ENCODE measurements at regions not wholly inside any gene's neighbourhood (a gene's known extent, or its start where the extent isn't known, plus 50 kb on each side); places are given as distances from the start of the nearest gene placed in this dataset.
"Not testable (repeated sequence)": the region's sequence is repeated elsewhere in the genome, so short reads cannot be mapped to it uniquely, and the experiment has no call there.

DNA sequence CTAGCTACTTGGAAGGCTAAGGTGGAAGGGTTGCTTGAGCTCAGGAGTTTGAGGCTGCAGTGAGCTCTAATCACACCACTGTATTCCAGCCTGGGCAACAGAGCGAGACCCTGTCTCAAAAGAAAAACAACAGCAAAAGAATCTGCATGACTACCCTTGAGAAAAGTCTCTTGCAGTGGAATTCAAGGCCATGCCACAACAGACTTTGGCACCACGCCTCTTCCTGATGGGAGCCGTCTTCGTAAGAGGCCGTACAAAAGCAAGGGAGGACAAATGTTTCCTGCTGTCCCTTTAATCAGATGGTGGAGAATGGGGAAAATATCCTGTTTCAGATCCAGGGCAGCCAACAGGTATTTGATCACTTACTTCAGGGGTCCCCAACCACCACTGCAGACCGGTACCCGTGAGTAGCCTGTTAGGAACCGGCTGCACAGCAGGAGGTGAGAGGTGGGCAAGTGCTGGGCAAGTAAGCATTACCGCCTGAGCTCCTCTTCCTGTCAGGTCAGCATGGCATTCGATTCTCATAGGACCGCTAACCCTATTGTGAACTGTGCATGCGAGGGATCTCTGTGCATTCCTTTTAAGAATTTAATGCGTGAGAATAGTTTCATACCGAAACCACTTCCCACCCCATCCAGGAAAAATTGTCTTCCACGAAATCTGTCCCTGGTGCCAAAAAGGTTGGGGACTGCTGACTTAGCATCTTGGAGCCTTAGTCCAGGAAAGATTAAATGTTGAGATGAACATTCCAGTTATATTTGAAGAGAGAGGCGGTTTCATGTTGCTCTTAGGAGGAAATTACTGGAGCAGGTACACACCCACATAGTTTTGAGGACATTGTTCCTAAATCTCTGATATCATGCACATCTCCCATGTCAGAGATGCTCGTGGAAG lies 94.4 kb upstream of the XPO1 start:
- Mint-ChIP-seq H3K27ac (no peak overlapping the region), H3K9me3 (no peaks in the 10 kb centered on the region), H3K36me3 (ENCODE audit: low read depth) (no peaks in the 10 kb centered on the region), H3K27me3 (ENCODE audit: insufficient read depth) (peaks cover 3% of the 10 kb centered on the region), H3K4me1 (ENCODE audit: low read depth) (no peaks in the 10 kb centered on the region), H3K4me3 (no peak overlapping the region)
- intact Hi-C loops (cut with micrococcal nuclease), result no loop called here
- no peak for DNase-seq (ENCODE audit: low spot score)

DNA sequence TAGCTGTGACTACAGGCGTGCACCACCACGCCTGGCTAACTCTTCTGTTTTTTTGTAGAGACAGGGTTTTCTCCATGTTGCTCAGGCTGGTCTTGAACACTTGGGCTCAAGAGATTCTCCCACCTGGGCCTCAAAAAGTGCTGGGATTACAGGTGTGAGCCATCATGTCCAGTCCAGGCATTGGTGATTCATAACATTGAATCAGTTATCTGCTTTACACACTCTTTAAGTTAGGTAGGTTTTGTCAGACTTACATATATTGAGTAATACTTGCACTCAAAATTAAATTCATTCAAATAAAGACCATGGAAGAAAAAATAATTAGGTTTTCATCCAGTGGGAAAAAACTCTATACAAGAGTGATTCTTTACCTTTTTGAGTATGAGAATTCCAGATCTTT lies 93.2 kb upstream of the XPO1 start:
- Mint-ChIP-seq H3K27me3 (ENCODE audit: insufficient read depth) (peaks cover 5% of the 10 kb centered on the region), H3K9me3 (no peaks in the 10 kb centered on the region)

DNA sequence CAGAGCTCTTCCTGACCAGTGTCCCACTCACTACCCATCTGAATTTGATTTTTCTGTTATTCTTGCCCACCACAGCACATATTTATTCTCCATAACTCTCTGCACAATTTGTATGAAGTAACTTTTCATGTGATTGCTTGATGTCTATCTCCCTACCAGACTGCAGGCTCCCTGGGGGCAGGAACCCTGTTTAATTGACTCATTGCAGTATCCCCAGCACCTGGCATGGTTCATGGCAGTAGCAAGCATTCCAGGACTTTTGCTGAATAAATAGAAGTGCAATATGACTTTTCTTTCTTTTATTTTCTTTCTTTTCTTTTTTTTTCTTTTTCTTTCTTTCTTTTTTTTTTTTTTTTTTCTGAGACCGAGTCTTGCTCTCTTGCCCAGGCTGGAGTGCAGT lies 88.7 kb upstream of the XPO1 start:
- Mint-ChIP-seq H3K36me3 (ENCODE audit: low read depth) (no peaks in the 10 kb centered on the region), H3K27ac (no peak overlapping the region), H3K27me3 (ENCODE audit: insufficient read depth) (peaks cover 2% of the 10 kb centered on the region), H3K4me1 (ENCODE audit: low read depth) (no peaks in the 10 kb centered on the region), H3K4me3 (no peak overlapping the region), H3K9me3 (no peaks in the 10 kb centered on the region)
- no peak for DNase-seq (ENCODE audit: low spot score)
- intact Hi-C loops (cut with micrococcal nuclease), result no loop called here

More for the DNA sequence above, 93.2 kb upstream of the XPO1 start:
- intact Hi-C loops (cut with micrococcal nuclease), result no loop called here
- no peaks in the 10 kb centered on the region for H3K36me3 Mint-ChIP-seq (ENCODE audit: low read depth)
- H3K4me1 Mint-ChIP-seq (ENCODE audit: low read depth), result no peaks in the 10 kb centered on the region
- H3K27ac Mint-ChIP-seq, result no peak overlapping the region
- H3K4me3 Mint-ChIP-seq, result no peak overlapping the region
- DNase-seq (ENCODE audit: low spot score), result no peak

DNA sequence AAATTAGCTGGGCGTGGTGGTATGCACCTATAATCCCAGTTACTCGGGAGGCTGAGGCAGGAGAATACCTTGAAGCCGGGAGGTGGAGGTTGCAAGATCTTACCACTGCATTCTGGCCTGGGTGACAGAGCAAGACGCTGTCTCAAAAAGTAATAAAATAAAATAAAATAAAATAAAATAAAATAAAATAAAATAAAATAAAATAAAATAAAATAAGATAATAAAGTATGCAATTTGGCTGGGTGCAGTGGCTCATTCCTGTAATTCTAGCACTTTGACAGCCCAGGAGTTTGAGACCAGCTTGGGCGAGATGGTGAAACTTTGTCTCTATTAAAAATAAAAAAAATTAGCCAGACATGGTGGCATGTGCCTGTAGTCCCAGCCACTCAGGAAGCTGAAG lies 85.6 kb upstream of the XPO1 start:
- Mint-ChIP-seq H3K4me1 (ENCODE audit: low read depth) (no peaks in the 10 kb centered on the region), H3K9me3 (no peaks in the 10 kb centered on the region), H3K4me3 (no peak overlapping the region), H3K36me3 (ENCODE audit: low read depth) (no peaks in the 10 kb centered on the region), H3K27ac (no peak overlapping the region), H3K27me3 (ENCODE audit: insufficient read depth) (peaks cover 1% of the 10 kb centered on the region)
- DNase-seq (ENCODE audit: low spot score), result no peak
- intact Hi-C loops (cut with micrococcal nuclease), result no loop called here

DNA sequence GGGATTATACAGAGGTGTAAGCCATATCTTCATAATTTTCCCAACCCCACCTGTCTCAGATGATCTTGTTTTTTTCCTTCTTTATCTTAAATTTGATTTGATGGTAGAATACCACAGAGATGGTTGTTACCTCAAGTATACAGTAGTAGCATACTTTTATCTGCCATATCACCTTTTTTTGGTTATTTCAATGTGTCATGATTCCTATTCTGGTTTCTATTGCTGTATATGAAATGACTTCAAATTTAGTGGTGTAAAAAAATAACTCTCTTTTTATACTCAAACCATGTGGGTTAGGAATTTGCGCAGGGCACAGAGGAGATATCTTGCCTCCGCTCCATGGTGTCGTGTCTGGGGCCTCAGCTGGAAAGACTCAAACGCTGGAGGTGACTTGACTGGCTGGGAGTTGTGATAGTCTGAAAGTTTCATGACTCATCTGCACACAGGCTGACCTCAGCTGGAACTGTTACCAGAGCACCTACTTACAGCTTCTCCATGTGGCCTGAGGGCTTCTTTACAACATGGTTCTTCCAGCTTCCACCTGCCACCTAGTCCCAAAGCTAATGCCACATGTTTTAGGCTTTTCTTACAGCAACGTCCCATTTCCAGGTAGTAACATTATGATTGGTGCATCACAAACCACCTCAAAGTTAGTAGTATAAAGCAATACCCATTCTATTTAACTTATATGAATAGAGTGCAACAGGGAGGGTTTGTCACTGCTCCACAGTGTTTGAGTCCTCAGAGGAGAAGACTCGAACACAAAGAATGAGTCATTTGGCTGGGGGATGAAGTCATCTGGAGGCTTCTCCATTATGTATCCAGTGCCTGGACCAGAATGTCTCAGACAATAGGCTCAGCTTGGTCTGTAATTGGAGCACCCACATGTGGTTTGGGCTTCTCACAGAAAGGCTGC lies 82.3 kb upstream of the XPO1 start:
- no peaks in the 10 kb centered on the region for H3K36me3 Mint-ChIP-seq (ENCODE audit: low read depth)
- H3K27me3 Mint-ChIP-seq (ENCODE audit: insufficient read depth), result peaks cover 2% of the 10 kb centered on the region
- no peak overlapping the region for H3K4me3 Mint-ChIP-seq
- DNase-seq (ENCODE audit: low spot score), result no peak
- no peaks in the 10 kb centered on the region for H3K9me3 Mint-ChIP-seq
- no peak overlapping the region for H3K27ac Mint-ChIP-seq
- no peaks in the 10 kb centered on the region for H3K4me1 Mint-ChIP-seq (ENCODE audit: low read depth)
- intact Hi-C loops (cut with micrococcal nuclease), result no loop called here

DNA sequence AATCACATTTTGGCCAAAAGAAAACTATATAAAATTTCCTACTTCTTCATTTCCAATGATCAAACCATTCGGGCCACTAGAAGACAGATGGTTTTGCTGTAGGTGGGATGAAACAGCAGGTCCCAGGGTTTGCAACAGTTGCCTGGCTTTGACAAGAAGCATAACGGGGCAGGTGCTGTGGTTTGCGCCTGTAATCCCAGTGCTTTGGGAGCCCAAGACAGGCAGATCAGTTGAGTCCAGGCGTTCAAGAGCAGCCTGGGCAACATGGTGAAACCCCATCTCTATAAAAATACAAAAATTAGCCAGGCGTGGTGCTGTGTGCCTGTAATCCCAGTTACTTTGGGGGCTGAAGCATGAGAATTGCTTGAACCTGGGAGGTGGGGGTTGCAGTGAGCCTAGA lies 81.4 kb upstream of the XPO1 start:
- no peak overlapping the region for H3K27ac Mint-ChIP-seq
- no peak overlapping the region for H3K4me3 Mint-ChIP-seq
- intact Hi-C loops (cut with micrococcal nuclease), result no loop called here
- DNase-seq (ENCODE audit: low spot score), result no peak
- H3K9me3 Mint-ChIP-seq, result no peaks in the 10 kb centered on the region
- H3K4me1 Mint-ChIP-seq (ENCODE audit: low read depth), result no peaks in the 10 kb centered on the region
- H3K27me3 Mint-ChIP-seq (ENCODE audit: insufficient read depth), result peaks cover 2% of the 10 kb centered on the region
- H3K36me3 Mint-ChIP-seq (ENCODE audit: low read depth), result no peaks in the 10 kb centered on the region

DNA sequence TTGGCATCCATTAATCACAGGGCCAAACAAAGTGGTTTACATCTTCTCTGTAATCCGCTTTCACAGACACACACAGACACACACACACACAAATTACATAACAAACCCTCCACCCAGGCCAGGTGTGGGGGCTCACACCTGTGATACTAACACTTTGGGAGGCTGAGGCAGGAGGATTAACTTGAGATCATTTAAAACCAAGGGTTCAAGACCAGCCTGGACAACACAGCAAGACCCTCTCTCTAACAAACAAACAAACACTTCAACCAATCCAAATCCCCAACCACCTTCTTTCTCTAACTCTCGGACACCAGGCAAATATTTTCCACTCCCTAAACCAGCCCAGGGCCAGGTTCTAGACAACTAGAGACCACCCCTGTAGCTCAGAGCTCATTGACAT lies 79.5 kb upstream of the XPO1 start:
- Mint-ChIP-seq H3K4me1 (ENCODE audit: low read depth) (no peaks in the 10 kb centered on the region), H3K27ac (no peak overlapping the region), H3K36me3 (ENCODE audit: low read depth) (no peaks in the 10 kb centered on the region), H3K27me3 (ENCODE audit: insufficient read depth) (peaks cover 4% of the 10 kb centered on the region), H3K4me3 (no peak overlapping the region), H3K9me3 (no peaks in the 10 kb centered on the region)
- no peak for DNase-seq (ENCODE audit: low spot score)
- intact Hi-C loops (cut with micrococcal nuclease), result no loop called here

DNA sequence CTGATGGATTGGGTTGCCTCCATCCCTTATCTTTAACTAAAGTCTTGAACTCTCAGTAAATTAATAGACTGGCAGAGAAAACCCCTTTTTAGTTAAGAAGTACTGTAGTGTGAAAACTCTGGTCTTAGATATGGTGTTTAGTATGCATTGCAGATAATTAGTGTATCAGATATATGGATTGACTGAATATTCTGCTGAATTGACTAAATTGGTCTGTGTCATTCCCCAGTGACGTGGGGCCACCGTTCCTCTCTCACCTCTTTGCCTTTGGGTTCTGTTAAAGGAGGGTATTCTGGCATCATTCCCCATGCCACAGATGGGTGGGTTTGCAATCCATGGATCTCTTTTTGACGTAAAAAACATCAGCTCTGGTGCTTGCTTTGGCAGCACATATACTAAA lies 67.1 kb upstream of the XPO1 start:
- Mint-ChIP-seq H3K36me3 (ENCODE audit: low read depth) (no peaks in the 10 kb centered on the region), H3K4me3 (no peak overlapping the region), H3K27ac (no peak overlapping the region), H3K27me3 (ENCODE audit: insufficient read depth) (no peaks in the 10 kb centered on the region), H3K9me3 (no peaks in the 10 kb centered on the region), H3K4me1 (ENCODE audit: low read depth) (no peaks in the 10 kb centered on the region)
- intact Hi-C loops (cut with micrococcal nuclease), result no loop called here
- DNase-seq (ENCODE audit: low spot score), result no peak

DNA sequence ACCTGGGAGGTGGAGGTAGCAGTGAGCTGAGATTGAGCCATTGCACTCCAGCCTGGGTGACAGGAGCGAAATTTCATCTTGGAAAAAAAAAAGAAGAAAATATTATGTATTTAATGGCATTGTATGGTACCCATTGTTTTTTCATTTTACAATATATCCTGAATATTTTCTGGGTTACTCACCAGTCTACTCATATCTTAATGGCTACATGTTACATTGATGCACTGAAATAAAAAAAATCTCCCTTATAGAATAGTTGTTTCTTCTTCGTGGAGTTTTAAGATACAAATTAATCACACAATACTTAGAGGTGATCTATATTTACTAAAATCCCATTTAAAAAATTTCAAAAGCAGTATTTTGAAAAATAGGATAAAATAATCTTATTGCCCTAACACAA lies 66.3 kb upstream of the XPO1 start:
- H3K27ac Mint-ChIP-seq, result no peak overlapping the region
- no peaks in the 10 kb centered on the region for H3K4me1 Mint-ChIP-seq (ENCODE audit: low read depth)
- H3K9me3 Mint-ChIP-seq, result no peaks in the 10 kb centered on the region
- no peaks in the 10 kb centered on the region for H3K27me3 Mint-ChIP-seq (ENCODE audit: insufficient read depth)
- intact Hi-C loops (cut with micrococcal nuclease), result no loop called here
- DNase-seq (ENCODE audit: low spot score), result no peak
- no peaks in the 10 kb centered on the region for H3K36me3 Mint-ChIP-seq (ENCODE audit: low read depth)
- no peak overlapping the region for H3K4me3 Mint-ChIP-seq

DNA sequence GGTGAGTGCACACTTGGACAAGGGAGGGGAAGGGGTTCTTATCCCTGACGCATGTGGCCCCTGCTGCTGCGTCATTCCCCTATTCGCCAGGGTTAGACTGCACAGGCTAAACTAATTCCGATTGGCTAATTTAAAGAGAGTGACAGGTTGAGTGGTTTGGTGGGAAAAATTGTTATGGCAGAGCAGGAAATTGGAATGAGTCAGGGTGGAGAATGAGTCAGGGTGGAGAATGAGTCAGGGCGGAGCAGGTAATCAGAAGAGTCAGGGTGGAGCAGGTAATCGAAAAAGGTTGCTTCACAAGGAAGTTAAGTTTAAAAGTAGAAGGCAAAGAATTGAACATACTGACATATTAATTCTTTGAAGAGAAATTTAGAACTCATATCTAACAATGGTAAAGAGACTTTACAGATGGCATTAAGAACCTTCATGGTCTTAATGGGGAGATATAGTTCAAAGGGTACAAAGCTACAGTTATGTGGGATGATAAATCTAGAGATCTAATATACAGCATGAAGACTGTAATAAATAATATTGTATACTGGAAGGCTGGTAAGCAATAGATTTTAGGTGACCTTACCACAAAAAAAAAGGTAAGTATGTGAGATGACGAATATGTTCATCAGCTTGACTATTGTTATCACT lies 60.5 kb upstream of the XPO1 start:
- intact Hi-C loops (cut with micrococcal nuclease); H3K9me3 Mint-ChIP-seq; H3K27me3 Mint-ChIP-seq (ENCODE audit: insufficient read depth); H3K4me1 Mint-ChIP-seq (ENCODE audit: low read depth); H3K4me3 Mint-ChIP-seq; DNase-seq (ENCODE audit: low spot score); H3K27ac Mint-ChIP-seq; H3K36me3 Mint-ChIP-seq (ENCODE audit: low read depth): not testable (repeated sequence)

DNA sequence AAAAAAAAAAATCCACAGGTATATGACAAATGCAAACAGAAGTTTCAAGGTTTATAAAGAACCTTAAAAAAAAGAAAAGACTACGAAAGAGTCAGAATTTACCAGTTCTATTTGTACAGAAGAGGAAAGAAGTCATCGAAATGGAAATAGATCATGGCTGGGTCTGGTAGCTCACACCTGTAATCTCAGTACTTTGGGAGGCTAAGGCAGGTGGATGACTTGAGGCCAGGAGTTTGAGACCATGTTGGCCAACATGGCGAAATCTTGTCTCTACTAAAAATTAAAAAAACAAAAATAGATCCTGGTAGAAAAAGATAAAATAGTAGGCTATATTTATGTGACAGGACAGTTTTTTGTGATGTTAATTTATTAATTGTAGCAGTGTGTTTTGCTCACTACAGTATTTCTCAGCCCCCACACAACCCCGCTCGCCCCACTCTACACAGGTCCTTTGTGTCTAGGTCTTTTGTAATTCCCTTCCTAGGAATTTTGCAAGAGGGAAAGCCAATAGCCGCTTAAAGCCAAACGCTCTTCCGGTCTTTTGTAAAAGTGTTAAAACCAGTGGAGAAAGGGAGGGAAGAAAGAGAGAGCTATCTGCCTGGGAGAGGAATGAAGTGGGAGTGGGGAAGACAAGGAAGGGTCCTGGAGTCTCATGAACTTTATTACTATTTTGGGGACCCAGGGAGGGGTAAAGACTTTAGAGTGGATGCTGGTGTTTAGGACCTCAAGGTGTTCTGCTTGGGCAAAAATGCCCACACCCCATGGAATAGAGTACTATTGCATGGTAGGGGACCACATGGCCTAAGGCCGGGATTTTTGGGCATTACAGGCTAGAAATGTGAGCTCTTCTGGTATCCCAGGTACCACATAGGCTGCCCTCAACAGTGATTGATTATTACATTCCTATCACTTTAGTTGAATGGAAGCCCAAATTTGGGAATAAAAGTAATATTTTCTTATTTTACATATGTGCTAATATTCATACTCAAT lies 59.4 kb upstream of the XPO1 start:
- Mint-ChIP-seq H3K27me3 (ENCODE audit: insufficient read depth) (peaks cover 6% of the 10 kb centered on the region), H3K9me3 (no peaks in the 10 kb centered on the region), H3K4me1 (ENCODE audit: low read depth) (peaks cover 6% of the 10 kb centered on the region), H3K4me3 (no peak overlapping the region), H3K27ac (no peak overlapping the region), H3K36me3 (ENCODE audit: low read depth) (no peaks in the 10 kb centered on the region)
- intact Hi-C loops (cut with micrococcal nuclease), result no loop called here
- DNase-seq (ENCODE audit: low spot score), result no peak

DNA sequence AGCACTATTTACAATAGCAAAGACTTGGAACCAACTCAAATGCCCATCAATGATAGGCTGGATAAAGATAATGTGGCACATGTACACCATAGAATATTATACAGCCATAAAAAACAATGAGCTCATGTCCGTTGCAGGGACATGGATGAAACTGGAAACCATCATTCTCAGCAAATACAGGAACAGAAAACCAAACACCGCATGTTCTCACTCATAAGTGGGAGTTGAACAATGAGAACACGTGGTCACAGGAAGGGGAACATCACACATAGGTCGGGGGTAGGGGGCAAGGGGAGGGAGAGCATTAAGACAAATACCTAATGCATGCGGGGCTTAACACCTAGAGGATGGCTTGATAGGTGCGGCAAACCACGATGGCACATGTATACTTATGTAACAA lies 56.0 kb upstream of the XPO1 start:
- H3K36me3 Mint-ChIP-seq (ENCODE audit: low read depth); DNase-seq (ENCODE audit: low spot score); intact Hi-C loops (cut with micrococcal nuclease); H3K4me3 Mint-ChIP-seq; H3K9me3 Mint-ChIP-seq; H3K4me1 Mint-ChIP-seq (ENCODE audit: low read depth); H3K27ac Mint-ChIP-seq: not testable (repeated sequence)
- H3K27me3 Mint-ChIP-seq (ENCODE audit: insufficient read depth), result peaks cover 11% of the 10 kb centered on the region

Data from activated T-helper 1 cell treated with anti-CD3 and anti-CD28 coated beads, Interleukin-12 subunit alpha, Interleukin-12 subunit beta, Interleukin-2, Interleukin-4 antibody, amounts not matched to agents 30 ng/mL and 10 ng/mL and 1 ng/mL, durations not matched to agents 14 hours and 24 hours and 36 hours (primary cell).